Middle frontal gyrus (tissue), 1 donor: ENCODE measurements at regions not wholly inside any gene's neighbourhood (a gene's known extent, or its start where the extent isn't known, plus 50 kb on each side); places are given as distances from the start of the nearest gene placed in this dataset.

Source experiments
- DNase-seq: peaks from one replicate; pipeline ENCODE4 v3.0.0-alpha.2; 2015; ENCODE audit warnings: low spot score; ENCODE audit errors: extremely low spot score

- no peak for DNase-seq
These were observed 103.4 kb downstream of the HLX start for GRCh38 chr1:220982686-220983085.

- DNase-seq, result no peak
These were observed 104.8 kb downstream of the HLX start for GRCh38 chr1:220983877-220984635.

DNA sequence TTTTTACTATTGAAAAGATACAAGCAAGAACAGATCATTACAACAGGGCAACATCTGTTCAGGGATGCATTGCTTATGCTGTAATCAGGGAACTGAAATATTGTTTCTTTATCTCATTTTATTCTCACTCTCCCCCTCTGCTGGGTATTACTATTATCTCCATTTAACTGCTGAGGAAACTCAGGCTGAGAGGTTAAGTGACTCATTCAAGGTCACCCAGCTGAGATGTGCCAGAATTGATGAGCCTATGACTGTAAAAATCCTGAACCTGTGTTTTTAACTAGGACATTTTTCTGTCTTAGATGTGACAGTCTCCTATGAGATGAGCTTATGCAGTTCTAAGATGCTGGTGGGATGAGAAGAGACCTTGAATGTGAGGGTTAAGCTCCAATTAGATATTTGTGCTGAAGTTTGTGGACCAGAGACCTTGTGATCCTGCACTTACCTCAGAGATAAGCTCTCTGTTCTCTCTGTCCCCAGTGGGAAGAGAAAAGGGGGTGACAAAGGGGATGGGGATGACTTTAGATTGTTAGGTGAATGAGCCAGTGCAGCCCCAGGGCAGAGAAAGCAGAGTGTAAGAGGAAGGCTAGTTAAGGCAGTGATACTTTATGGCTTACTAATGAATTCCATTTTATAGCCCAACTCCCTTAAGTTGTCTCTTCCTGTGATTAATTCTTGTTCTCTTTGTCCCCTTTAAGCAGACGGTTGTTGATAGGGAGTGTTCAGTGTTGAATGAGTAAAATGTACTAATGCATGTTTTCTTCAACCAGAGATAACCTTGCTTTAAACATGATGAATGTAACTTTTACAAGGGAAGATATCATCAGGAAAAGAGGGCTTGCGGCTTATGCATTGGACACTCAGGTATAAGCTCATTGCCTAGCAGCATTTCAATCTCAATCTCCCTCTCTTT is 111.4 kb downstream of the HLX start:
- DNase-seq, result no peak

DNA sequence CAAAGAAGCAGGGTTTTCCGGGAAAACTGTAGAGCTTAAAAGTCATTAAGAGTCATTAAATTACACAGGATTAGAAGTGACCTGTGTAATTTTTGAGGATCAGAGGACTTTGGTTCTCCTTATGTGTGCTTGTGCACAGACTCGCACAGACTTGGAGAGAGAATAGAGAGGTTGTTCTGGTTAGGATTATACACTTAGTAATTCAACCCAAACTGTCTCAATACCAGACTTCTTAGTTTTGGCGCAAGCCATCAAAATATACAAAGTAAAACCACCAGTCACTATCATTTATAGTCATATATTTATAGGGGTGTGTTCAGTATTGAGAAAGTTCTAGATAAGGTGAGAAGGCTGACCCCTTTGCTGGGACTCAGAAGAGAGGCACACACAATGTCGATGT is 112.3 kb downstream of the HLX start:
- DNase-seq, result no peak

DNA sequence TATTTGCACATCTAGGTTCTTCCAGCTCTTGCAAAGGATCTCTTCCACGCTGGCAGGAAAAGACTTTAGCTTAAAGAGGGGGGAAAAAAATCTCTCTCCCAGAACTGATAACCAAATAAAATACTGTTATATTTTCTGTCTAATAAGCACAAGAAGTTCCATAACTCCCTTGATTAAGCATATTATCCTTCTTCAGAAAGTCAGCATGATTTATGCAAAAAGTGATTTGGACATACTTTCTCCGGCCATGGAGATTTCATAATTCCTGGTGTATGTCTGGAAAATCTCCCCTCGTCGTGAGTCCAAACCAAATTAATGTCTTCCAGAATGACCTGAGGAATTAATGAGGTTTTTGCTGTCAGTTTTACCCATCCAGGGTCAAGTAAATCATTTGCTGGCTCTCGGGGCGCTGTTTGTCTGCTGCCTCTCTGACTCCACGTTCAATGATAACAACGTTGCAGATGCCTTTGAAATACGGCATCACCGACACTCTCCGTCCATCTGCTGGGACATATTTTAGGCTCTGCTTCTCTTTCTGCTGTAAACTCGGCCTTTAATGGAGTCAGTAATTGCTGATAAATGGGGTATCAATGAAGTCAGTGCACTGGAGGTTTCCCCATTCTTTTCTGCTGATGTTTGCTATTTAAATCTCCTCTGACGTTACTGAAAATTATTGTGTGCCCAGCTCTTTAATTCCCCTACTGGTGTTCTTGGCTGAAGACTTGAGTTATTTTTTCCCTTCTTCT is 112.9 kb downstream of the HLX start:
- DNase-seq, result no peak

DNA sequence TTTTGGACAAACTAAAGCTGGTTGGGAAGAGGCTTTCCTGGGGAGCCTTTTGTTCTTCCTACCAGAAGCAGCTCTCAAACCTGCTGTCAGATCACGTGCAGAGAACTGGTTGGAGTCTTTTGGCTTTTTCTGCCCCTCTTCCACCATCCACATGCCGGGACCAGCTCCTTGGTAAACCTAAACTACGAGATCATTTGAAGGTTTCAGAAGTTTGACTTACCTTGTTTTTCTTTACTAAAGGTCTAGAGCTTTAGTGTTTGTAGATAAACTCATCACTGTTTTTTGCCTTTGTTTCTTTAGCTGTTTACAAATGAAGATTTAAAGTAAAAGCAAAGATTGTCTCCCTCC is 113.4 kb downstream of the HLX start:
- DNase-seq, result no peak

- DNase-seq, result no peak
These were observed 115.4 kb downstream of the HLX start for GRCh38 chr1:220994671-220995070.

GRCh38 chr1:220997791-220998190 is 118.5 kb downstream of the HLX start:
- no peak for DNase-seq

GRCh38 chr1:220999872-221000863 is 120.9 kb downstream of the HLX start:
- no peak for DNase-seq

DNA sequence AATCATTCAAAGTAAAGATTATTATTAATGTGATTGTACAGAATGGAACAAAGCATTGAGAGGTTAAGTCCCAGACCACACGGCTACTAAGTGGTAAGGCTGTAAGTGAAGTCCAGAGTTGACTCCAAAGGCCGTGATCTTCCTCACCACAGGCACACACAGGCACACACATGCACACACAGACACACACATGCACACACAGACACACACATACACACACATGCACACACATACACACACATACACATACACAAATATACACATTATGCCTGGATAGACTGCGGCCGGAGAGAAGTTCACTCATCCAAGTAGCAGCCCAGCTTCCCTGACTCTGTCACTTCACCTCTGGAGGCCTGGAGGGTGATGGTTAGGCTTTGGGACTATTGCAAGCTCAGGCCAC is 121.9 kb downstream of the HLX start:
- no peak for DNase-seq

DNA sequence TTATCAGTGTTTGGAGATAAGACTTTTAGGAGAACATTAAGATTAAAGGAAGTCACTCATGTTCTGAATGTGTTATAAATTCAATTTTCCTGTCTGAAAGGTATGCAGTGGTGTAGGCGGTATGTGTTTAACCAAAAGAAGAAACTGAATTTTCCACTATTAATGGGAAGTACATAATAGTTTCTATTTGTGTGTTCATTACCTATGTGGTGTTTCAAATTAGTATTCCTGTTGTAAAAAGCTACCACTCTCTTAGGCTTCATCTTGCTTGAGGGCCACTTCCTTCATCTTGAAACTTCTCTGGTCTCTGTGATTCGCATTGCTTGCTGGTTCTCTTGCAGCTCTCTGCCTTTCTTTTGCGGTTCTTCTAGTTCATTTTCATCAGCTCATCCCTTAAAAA is 123.4 kb downstream of the HLX start:
- no peak for DNase-seq

DNA sequence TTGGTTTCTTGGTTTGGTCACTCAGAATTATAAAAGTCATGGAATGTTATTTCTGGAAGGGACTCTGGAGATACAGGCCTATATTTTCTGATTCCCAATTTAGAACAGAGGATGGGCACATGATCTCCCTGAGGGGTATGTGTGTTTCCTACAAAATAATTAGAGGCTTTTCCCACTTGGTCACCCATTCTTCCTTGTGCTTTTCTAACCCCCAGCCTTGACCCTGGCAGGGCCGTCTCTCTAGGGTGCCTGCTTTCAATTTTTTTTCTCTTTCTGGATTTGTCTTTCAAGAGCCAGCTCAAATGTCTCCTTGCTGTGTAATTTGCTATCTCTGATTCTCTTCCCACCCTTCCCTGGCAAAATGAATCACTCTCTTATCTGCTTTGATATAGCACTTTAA is 131.9 kb downstream of the HLX start:
- DNase-seq, result no peak

DNA sequence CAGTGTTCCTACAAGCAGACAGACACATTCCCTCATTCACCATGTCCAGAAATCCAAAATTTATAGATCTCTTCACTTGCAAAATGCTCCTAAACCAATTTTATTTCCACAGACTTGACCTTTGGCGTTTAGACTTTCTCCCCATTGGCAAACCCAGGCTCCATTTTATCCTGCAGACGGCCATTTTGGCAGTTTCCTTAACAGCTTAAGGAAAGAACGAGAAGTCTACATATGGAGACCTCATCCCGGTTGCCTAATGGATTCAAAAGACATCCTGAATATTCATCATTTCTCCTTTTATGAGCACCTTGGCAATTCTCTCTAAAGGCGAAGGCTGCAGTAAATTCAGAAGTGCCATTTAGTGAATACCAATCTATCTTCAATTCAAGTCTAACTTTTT is 132.9 kb downstream of the HLX start:
- DNase-seq, result no peak

DNA sequence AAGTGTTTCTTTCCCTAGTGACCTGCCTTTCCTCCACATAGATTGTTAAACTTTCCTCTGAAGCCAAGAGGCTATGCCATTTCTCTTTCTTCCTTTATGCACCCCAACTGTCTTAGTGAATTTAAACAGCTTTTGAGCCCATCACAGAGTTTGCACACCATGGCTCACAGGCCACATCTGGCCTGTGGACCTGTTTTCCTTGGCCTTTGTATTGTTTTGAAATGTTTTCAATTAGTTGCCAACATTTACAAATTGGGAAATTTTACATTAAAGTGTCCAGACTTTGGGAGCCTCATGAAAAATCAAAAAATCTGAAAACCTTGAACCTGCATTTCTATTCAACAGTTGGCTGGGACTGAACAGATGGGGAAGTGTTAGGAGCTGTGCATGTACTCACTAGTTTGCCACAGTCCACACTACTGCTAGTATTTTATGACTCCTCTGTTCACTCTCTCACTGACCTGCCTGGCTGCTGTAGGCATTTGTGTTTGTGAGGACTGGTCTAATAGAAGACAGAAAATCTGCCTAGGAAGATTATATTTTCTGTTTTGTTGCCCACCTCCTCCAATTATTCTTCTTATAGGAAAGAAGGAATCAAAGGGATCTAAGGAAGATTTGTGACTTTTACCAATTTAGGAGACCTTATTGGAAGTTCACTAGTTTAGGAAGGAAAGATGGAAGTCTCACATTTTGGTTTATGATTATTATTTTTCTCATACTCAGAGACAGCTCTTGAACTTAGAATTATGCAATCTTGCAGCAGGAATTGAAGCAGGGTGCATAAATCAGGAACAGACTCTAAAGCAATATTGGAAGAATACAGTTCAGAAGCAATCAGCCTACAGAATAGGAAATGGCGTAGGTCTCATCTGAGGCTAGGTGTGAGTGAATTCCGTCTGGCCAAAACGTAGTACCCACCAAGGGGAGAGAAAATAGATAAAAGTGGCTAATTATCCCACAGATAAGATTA is 134.7 kb downstream of the HLX start:
- no peak for DNase-seq

GRCh38 chr1:221015159-221015790 is 136.0 kb downstream of the HLX start:
- no peak for DNase-seq

- DNase-seq, result no peak
These were observed 137.5 kb downstream of the HLX start for GRCh38 chr1:221016751-221017150.

- DNase-seq, result no peak
These were observed 139.2 kb downstream of the HLX start for GRCh38 chr1:221018414-221018813.

GRCh38 chr1:221022331-221022730 is 143.1 kb downstream of the HLX start:
- DNase-seq, result no peak

DNA sequence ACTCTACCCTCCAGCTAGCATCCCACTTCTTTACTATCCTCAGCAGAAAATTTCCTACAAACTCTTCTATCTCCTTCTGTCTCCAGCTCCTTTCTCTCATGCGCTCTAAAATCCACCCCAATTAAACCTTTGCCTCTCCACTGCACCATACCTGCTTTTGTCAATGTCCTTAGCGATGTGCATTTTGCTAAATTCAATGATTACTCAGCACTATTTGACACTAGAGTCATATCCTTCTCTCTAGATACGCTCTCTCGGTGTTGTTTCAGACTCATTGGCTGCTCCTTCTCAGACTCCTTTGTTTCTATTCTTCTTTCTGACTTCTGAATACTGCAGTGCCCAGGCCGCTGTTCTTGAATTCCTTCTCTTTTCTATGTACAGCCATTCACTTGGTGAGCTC is 144.2 kb downstream of the HLX start:
- DNase-seq, result no peak
